CD4-positive, alpha-beta T cell treated with Interleukin-12 subunit alpha and Interleukin-12 subunit beta, for 1 hour (primary cell): ENCODE measurements at regions not wholly inside any gene's neighbourhood (a gene's known extent, or its start where the extent isn't known, plus 50 kb on each side); places are given as distances from the start of the nearest gene placed in this dataset.
A peak's percentile ranks its signal among the peaks of the same experiment; 100 is the strongest.
"Not testable (repeated sequence)": the region's sequence is repeated elsewhere in the genome, so short reads cannot be mapped to it uniquely, and the experiment has no call there.

Experiments
- DNase-seq: peaks from one replicate; pipeline ENCODE4 v3.0.0-alpha.2; 2020

DNA sequence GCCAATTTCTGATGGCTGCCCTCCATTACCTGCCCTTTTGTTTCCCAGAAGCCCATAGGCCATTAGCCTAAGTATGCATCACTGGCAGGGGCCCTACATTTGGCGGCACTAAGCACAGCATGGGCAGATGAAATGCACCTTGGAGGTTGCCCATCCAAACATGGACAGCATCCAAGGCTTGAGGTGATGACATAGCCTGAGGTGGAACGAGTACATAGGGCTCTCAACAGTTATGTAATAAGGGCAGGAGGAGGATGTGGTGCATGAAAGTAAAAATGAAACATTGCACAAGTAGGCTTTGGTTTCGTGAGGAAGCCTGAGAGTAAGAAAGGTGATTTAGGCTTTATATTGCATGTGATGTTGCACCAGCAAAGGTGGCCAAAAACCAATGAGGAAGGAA is 148.1 kb downstream of the FAM76B start:
- DNase-seq, result peak; percentile 45

DNA sequence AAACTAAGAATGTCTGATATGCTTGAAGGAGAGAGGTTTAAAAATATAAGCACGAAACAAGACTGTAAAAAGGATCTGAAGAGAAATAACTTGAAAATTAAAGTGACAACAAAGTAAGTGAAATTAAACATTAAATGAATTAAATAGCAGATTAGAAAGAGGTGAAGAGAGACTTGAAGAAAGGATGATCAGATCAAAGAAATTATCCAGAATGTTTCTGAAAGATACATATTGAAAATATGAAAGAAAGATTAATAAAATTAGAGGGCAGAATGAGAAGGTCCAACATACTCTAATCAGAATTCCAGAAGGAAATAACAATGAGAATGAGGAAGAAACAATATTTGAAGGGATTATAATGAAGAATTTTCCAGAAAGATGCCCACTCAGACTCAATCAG is 151.1 kb downstream of the FAM76B start:
- DNase-seq, result no peak

DNA sequence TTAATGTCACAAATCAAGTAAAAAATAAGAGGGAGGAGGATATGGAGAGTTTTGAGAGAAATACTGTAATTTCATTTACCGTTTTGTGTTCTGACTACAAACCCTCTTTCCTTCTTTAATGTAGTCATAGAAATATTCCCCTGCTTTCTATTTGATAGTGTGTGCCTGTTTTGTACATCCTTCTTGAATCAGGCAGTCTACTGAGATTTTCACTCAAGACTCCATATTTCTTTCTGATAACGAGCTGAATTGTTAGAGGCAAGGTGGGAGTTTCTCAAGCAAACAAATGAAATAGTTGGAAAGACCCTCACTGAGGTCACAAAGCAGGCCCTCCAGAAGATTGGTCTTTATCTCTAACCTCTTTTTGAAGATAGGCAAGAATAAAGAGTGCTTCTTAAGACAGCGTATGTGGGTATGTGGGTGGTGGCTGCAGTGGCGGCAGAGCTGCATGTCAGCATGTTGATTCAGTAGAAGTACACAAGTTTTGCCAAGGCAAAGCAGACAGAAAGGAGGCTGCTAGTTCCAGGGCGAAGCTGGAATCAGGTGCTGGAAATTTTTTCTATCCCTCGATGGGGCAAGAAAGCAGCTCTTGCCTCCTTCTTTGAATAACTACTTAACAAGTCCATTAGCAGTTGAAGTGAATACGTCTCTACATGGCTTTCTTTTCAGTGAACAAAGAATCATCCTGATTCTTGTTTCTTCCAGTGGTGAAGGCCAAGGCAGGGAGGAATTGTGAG is 164.2 kb downstream of the FAM76B start:
- DNase-seq, result no peak

DNA sequence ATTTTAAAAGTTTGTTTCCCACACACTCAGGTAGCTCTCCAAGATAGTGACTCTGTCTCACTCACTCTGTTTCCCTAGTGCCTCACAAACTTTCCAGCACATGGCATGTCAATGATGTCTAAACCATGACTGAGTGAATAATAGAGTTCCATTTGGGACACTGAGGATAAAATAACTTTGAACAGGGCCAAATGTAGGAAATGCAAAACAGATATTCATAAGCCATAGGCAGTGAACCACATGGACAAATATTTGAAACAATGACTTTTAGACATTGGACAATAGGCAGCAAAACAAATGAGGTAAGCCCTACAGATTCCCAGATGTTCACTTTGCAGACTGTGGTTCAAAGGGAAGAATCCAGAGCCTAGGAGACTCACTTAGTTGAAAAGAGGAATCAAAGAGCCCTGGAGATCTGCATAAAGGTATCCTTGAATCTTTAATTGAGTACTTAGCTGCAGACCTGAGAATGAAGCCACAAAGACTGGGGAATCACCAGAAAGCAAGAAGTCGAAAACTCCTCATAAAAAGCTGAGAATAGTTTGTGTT is 173.3 kb downstream of the FAM76B start:
- no peak for DNase-seq

DNA sequence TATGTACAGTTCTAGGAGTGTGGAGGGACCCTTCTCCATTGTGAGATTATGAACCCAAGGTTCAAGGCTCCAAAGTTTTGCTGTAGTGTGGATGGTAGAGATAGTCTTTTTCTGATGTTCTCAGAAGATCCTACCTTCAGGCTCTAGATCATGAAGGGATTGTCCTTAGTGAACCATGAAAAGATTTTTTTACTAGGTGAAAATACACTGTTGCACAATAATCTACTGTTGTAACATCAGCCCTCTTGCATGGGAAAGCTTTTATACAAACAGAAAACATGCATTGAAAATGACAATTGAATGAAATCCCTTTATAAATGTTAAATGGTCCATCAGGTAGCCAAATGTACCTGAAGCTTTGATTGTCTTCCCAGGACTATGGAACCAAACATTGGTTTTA is 177.8 kb downstream of the FAM76B start:
- no peak for DNase-seq

DNA sequence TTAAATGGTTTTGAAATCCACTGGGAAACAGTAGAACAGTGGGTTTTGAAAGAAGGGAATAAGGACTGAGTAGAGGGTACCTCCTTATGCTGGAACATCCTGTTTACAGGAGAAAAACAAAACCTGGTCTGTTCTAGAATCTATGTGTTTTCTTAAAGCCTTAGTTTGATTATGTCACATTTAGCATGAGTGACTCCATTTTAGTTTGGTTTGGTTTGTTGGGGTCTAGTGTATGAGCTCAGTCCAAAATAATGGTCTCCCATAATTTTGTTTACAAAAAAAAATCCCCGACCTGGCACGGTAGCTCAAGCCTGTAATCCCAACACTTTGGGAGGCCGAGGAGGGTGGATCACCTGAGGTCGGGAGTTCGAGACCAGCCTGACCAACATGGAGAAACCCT is 179.4 kb downstream of the FAM76B start:
- DNase-seq, result not testable (repeated sequence)

DNA sequence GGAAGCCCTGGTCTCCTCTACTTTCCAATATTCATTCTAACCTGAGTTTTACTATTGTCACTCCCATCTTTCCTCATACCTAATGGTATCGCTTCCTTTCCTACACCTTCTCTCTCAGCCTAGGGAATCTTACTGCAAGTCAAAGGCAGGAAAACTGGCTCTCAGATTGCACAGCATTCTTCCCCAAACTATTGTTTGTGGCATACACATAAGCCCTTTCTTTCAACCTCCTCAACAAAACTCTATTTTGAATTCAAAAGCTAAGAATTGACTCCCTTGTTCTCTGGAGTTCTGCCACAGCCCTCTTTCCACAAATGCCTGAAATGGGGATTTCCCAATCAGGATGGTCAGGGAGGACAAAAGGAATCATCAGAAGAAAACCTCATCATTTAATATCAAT is 181.5 kb downstream of the FAM76B start:
- DNase-seq, result no peak

DNA sequence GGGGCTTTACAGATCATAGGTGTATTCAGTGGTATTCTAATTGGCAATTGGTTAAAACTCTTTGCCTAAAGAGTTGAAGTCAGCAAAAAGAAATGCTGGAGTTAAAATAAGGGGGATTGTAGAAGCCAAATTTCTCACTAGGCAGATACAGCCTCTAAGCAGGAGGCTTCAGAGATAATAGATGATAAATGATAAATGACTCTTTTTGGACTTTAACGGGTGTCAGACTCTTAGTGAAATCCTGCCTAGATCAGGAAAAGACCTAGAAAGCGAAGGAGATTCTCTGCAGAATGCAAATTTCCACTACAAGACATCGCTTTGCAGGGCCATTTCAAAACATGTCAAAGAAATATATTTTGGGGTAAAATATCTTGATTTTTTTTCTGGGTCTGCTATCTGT is 182.8 kb downstream of the FAM76B start:
- no peak for DNase-seq

DNA sequence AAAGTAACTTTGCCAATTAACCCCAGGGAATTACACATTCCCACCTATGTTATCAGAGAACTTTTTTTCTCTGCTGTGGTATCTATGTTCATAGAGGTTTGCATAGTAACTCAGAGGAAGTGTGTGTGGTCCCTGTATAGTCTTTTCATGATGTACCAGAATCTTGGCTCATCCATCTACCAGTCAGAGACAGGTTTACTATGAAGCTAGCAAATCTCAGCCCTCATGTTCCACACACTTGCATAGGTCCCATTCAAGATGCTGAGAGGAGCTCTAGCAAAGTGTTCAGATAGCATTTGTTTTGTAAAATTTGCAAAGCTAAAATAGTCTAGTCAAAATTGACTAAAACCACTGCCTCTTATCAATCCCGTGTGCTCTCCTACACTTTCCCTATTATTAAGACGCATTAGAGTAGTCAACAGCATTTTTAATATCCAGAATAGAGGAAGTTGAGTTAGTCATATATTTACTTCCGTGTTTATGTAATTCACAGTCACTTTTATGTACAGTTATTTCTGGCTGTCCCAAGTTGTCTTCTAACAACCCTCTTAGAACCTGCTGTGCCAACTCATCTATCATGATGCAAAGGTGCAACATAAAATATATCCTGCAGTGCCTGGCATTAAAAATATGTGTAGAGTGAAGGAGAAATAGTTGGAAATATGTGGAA is 184.2 kb downstream of the FAM76B start:
- DNase-seq, result no peak

DNA sequence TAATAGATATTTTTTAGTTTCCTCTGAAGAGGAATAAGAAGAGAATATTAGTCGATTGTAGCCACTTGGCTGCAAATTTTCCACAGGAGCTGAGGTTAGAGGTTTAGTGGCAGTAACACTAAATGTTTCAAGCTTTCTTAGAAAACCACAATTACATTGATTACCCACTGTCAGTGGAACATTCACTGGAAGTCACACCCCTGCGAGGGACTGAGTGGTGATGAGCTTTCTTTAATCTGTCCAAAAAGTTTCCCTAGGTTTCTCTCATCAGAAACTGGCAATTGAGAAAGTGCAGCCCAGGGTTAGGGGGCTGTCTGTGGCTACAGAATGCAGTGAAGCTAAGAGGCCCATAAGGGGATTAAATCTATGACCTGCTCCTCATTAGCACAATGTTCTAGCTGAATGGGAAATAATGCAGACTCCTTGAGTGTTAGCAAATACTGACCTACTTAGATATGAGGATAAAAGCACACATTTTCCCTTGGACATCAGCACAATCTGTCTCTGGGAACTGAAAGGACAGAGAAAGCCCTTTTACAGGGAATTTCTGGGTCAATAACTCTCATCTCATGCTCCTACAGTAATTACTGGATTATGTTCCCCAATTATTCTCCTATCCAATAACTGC is 189.5 kb downstream of the FAM76B start:
- DNase-seq, result no peak

DNA sequence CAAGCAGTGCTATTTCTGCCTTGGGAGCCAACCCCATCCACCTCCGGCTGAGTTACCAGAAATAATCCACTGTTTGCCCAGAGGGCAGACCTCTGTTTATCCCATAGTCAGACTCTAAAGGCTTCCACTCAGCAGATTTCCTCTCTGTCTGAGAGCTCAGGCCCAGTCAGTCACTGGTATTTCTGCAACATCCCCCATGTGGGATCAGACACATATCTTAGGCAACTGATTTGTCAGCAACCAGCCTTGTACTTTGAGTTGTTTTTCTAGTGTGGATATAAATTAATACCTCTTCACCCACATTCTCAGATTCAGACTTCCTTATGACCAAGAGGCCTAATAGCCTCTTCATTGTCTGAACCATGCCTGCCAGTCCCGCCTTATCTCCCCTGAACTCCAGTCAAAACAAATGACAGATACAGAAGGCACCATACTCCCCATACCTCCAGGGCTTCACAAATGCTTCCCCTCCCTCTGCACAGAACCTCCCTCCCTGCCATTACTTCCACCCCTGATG is 193.6 kb downstream of the FAM76B start:
- no peak for DNase-seq

DNA sequence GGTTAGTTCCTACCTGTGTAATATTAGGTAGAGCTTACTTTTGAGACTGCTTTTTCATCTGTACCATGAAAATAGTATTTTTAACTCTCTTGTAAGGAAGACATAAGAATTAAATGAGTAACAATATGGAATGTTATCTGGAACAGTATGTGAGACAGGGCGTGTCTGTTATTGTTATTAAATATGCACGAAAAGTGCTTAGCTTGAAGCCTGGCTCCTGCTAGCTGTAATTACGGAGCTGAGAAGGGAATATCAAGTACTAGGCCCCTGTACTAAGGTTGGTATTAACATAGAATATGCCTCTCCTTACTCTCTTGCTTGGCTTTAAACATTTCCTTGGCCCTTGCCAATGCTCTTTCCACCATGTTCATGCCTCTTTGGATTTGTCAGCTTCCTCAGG is 194.0 kb downstream of the FAM76B start:
- no peak for DNase-seq

DNA sequence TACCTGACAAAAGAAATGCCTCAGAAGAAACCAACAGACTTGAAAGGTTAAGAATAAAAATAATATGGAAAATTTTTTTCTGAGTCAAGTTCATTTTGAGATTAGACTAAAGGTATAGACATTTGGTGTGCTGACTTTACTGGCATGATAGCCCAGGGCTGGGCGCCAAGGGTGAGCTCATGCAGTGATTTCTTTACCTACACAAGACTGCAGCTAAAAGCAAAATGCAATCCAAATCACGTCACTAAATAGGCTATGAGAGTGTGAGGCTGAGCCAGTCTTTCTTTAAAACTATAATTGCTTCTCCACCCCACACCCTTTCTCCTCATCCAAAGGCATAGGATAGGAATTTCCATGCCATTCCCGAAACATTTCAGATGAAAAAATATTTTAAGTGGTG is 196.5 kb downstream of the FAM76B start:
- no peak for DNase-seq

DNA sequence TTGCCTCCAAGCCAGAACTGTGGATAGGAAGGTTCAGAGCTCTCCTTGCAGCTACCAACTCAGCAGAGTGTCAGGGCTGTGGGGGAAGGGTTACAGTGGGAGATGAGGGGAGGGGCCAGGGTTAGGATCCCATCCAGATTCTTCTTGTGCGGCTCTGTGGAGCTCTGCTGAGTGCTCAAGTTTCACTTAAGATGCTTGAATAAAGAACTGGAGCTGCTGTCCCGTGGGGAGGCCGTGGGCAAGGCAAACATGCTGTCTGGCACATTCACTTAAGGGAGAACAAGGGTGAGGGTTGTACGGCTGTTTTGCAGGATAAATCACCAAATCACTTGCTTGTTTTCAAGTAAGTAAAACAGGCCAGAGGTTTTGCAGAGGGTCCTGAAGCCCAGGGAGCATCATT is 197.1 kb downstream of the FAM76B start:
- DNase-seq, result no peak

DNA sequence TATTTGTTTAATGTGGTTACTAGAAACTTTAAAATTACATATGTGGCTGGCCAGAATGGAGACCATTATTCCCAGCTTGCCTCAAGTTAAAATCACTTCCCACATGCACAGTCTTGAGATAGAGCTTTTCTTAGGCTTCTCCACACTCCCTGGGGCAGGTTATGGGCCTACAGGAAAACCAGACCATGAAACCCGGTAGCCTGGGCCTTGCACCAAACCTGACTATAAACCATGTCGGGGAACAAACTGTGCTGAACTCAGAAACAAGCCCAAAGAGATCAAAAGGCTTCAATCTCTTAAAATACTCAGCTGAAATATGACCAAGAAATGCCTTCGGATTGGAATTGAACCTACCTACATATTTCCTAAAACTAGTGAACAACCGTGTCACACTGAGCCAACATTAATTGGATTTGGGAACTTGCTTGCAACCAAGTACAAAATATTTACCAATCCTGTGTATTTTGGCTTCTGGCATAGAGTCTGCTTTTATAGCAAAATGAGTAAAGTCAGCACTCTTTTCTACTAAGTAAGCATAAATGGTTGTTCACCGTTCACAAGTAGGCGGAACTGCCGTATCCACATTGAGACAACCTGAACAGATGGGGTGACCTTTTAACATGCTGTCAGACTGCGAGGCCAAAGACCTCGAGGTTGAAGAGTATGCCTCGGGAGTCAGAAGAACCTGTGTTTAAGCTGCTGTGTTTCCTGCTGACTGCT is 199.5 kb downstream of the FAM76B start:
- no peak for DNase-seq

DNA sequence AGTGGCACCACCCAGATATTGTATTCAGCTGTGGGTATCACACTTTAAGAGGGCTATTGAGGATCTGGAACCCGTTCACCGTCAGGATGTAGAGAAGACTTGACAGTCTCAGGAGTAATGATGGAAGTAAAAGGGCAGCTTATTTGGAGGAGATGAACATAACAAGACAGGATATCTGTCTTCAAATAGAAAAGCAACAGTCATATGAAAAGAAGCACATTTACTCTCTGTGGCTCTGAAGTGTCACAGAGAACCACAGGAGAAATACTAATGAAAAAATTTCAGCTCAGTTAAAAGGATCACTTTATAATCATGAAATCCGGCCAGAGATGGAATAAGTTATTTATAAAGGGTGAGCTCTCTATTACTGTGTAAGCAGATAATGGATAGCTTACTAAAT is 200.8 kb downstream of the FAM76B start:
- DNase-seq, result no peak

DNA sequence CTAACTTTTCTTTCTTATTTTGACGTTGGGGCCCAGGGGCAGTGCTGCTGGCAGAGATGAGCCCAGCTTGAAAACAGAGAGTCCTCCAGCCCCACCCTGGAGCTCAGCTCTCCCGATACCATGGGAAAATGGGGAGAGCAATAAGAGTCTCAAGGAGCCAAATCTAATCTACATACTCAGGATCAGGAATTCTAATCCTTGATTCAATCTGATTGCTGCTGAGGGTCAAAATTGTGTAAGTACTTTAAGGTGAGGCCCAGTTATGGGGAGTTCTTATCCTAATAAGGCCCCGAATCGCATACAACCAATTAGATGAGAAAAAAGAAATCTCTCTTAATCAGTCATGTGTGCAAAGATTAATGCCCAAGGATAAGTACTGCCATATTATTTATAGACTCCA is 202.9 kb downstream of the FAM76B start:
- DNase-seq, result no peak

DNA sequence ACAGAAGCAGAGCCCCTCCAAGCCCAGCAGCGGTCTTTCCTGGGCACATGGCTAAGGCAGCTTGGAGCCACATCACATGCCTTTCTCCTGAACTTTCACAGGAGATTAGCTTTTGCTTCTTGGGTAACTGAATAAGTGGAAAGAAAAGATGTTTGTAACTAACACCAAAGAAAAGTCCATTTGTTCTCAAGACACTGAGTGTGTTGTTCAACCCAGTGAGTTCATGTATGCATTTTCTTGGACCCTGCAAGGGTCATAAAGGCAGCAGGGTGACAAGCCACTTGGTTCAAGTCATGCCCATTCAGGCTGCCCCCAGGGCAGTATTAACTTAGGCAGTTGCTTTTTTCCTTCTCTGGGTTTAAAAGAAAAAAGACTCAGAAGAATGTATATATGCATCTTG is 203.4 kb downstream of the FAM76B start:
- DNase-seq, result no peak

DNA sequence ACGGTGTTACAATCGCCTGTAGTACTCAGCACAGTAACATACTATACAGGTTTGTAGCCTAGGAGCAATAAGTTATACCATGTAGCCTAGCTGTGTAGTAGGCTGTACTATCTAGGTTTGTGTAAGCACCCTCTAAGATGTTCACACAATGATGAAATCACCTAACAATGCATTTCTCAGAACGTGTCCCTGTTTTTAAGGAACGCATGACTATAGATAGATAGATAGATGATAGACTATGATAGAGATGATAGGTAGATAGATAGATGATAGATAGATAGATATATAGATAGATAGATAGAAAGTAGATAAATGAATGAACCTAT is 203.9 kb downstream of the FAM76B start:
- DNase-seq, result no peak

DNA sequence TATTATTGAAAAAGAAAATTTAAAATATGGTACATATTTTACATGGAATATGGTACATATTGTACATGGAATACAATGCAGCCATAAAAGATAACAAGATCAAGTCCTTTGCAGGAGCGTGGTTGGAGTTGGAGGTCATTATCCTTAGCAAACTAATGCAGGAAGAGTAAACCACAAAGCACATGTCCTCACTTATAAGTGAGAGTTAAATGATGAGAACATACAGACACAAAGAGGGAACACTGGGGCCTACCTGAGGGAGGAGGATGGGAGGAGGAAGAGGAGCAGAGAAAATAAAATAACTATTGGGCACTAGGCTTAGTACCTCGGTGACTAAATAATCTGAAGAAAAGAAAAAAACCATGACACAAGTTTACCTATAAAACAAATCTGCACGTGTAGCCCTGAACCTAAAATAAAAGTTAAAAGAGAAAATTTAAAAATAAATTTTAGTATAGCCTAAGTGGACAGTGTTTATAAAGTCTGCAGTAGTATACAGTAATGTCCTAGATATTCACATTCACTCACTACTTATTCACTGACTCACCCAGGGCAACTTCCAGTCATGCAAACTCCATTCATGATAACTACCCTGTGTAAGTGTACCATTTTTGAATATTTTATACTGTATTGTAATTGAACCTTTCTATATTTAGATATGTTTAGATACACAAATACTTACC is 204.4 kb downstream of the FAM76B start:
- no peak for DNase-seq

DNA sequence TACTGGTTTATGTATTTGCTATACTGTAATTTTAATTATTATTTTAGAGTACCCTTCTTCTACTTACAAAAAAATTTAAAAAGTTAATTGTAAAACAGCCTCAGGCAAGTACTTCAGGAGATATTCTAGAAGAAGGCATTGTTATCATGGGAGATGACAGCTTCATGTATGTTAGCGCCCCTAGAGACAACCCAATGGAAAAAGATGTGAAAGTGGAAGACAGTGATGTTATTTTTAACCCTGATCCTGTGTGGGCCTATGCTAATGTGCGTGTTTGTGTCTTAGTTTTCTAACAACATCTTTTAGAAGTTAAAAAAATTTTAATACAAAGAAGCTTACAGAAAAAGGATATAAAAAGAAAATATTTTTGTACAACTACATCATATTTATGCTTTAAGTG is 205.0 kb downstream of the FAM76B start:
- DNase-seq, result no peak

DNA sequence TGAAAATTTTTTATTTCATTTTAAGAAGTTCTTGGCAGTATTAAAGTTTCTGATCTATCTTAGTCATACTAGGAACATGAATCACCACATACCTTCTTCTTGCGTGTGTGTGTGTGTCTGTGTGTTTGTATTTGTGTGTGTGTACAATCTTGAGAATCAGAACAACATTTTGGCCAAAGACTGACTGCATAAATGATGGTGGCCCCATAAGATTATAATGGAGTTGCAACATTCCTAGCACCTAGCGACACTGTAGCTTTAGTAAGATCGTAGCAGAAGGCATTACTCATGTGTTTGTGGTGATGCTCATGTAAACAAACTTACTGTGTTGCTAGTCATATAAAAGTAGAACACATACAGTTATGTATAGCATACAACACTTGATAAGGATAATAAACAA is 205.4 kb downstream of the FAM76B start:
- no peak for DNase-seq
